ENCODE measurements at regions not wholly inside any gene's neighbourhood (a gene's known extent, or its start where the extent isn't known, plus 50 kb on each side); places are given as distances from the start of the nearest gene placed in this dataset.
"Not testable (repeated sequence)": the region's sequence is repeated elsewhere in the genome, so short reads cannot be mapped to it uniquely, and the experiment has no call there.

- no peak for DNase-seq
Measured at GRCh38 chr2:212766921-212767320, 228.3 kb upstream of the ERBB4 start.

- no peak for DNase-seq
Measured at GRCh38 chr2:212752730-212753351, 214.2 kb upstream of the ERBB4 start.

- no peak for DNase-seq
Measured at GRCh38 chr2:212745359-212745758, 206.8 kb upstream of the ERBB4 start.

- DNase-seq, result no peak
Measured at GRCh38 chr2:212737392-212738172, 199.0 kb upstream of the ERBB4 start.

GRCh38 chr2:212736385-212736726 is 197.8 kb upstream of the ERBB4 start:
- DNase-seq, result no peak

- no peak for DNase-seq
Measured at GRCh38 chr2:212733273-212733672, 194.7 kb upstream of the ERBB4 start.

- DNase-seq, result no peak
Measured at GRCh38 chr2:212732860-212733259, 194.3 kb upstream of the ERBB4 start.

- DNase-seq, result no peak
Measured at GRCh38 chr2:212730994-212731393, 192.4 kb upstream of the ERBB4 start.

- DNase-seq, result no peak
Measured at GRCh38 chr2:212728717-212729116, 190.1 kb upstream of the ERBB4 start.

GRCh38 chr2:212727751-212728150 is 189.1 kb upstream of the ERBB4 start:
- no peak for DNase-seq

GRCh38 chr2:212726403-212726802 is 187.8 kb upstream of the ERBB4 start:
- DNase-seq, result no peak

GRCh38 chr2:212725180-212725579 is 186.6 kb upstream of the ERBB4 start:
- DNase-seq, result no peak

GRCh38 chr2:212723226-212723625 is 184.6 kb upstream of the ERBB4 start:
- DNase-seq, result no peak

GRCh38 chr2:212722046-212722445 is 183.4 kb upstream of the ERBB4 start:
- DNase-seq, result no peak

GRCh38 chr2:212721026-212721451 is 182.4 kb upstream of the ERBB4 start:
- DNase-seq, result no peak

- DNase-seq, result not testable (repeated sequence)
Measured at GRCh38 chr2:212715411-212715810, 176.8 kb upstream of the ERBB4 start.

- DNase-seq, result no peak
Measured at GRCh38 chr2:212713681-212714080, 175.1 kb upstream of the ERBB4 start.

- no peak for DNase-seq
Measured at GRCh38 chr2:212712991-212713390, 174.4 kb upstream of the ERBB4 start.

- no peak for DNase-seq
Measured at GRCh38 chr2:212712466-212712865, 173.9 kb upstream of the ERBB4 start.

GRCh38 chr2:212711856-212712255 is 173.3 kb upstream of the ERBB4 start:
- no peak for DNase-seq

GRCh38 chr2:212709280-212709679 is 170.7 kb upstream of the ERBB4 start:
- DNase-seq, result no peak

- DNase-seq, result no peak
Measured at GRCh38 chr2:212708355-212708754, 169.8 kb upstream of the ERBB4 start.

GRCh38 chr2:212695426-212695825 is 156.8 kb upstream of the ERBB4 start:
- DNase-seq, result no peak

- DNase-seq, result no peak
Measured at GRCh38 chr2:212694398-212694797, 155.8 kb upstream of the ERBB4 start.

GRCh38 chr2:212692466-212692865 is 153.9 kb upstream of the ERBB4 start:
- no peak for DNase-seq
